Thyroid gland (tissue), 4 donors: ENCODE measurements at regions not wholly inside any gene's neighbourhood (a gene's known extent, or its start where the extent isn't known, plus 50 kb on each side); places are given as distances from the start of the nearest gene placed in this dataset.

Source experiments
- POLR2A ChIP-seq, 2 donors: fragments of 450-650 bp; IDR thresholded peaks; one replicate each; pipeline ENCODE4 v1.6.1; 2017; ENCODE audit warnings: antibody characterized with exemption in 2 of 2, mild to moderate bottlenecking in 2 of 2, moderate library complexity in 1 of 2
- TF ChIP-seq, protein P1 (sequence below), 6 experiments: fragments of 200-600 bp in 3 of 6; fragments of 450-650 bp in 3 of 6; sonication (generic) in 3 of 6; IDR thresholded peaks; one replicate each; pipeline ENCODE4 v1.5.1; 2016 to 2019; ENCODE audit warnings: antibody characterized with exemption in 6 of 6, mild to moderate bottlenecking in 2 of 6, inconsistent platforms in 1 of 6, moderate library complexity in 1 of 6

DNA sequence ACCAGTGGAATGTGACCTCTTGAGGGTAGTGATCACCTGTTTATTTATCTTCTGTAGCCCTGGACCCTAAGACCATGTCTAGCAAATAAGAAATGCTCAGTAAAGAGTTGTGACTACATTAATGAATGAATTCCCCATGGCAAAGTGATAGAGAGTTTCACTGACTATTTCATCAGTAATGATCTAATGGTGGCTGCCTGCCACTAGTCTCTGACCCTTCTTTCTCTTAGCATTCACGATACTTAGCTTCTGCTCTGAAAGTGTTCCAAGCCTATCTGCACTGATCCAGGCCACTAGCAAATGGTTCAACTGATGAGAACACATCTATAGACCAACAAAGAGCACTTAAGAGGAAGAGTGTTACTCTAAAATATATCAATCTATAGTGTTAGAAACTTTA lies 50.0 kb upstream of the RASGEF1B start:
- TF ChIP-seq, protein P1, sequence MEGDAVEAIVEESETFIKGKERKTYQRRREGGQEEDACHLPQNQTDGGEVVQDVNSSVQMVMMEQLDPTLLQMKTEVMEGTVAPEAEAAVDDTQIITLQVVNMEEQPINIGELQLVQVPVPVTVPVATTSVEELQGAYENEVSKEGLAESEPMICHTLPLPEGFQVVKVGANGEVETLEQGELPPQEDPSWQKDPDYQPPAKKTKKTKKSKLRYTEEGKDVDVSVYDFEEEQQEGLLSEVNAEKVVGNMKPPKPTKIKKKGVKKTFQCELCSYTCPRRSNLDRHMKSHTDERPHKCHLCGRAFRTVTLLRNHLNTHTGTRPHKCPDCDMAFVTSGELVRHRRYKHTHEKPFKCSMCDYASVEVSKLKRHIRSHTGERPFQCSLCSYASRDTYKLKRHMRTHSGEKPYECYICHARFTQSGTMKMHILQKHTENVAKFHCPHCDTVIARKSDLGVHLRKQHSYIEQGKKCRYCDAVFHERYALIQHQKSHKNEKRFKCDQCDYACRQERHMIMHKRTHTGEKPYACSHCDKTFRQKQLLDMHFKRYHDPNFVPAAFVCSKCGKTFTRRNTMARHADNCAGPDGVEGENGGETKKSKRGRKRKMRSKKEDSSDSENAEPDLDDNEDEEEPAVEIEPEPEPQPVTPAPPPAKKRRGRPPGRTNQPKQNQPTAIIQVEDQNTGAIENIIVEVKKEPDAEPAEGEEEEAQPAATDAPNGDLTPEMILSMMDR (IDR thresholded peaks at IDR 0.05), result no peak
- no peak for TF ChIP-seq POLR2A (IDR thresholded peaks at IDR 0.05)
